NCI-H1092 treated with DMSO at 0.1 percent for 48 hours (cell line): ENCODE measurements at regions not wholly inside any gene's neighbourhood (a gene's known extent, or its start where the extent isn't known, plus 50 kb on each side); places are given as distances from the start of the nearest gene placed in this dataset.

Source experiments
- DNase-seq: peaks from one replicate; lab custom pipeline; 2025; lab: John Stamatoyannopoulos, UW

GRCh38 chr11:116532066-116532465 lies 240.7 kb downstream of the BUD13 start:
- no peak for DNase-seq

DNA sequence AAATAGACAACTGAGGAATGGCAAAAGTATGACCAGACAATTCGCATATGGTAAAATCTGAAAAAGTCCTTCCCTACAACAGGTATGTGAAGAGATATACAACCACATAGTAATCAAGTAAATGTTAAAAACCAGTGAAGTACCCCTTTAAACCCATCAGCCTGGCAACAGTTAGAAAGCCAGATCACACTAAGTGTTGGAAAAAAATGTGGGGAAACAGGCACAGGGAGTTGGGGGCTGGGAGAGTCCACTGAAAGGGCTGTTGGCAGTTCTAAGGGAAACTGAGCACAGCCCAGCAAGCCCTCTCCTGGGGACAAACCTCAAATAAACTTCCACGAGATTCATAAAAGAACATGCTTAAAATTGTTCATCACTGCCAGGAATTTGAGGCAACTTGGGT lies 242.1 kb downstream of the BUD13 start:
- DNase-seq = no peak

GRCh38 chr11:116529271-116529670 lies 243.5 kb downstream of the BUD13 start:
- DNase-seq = no peak

GRCh38 chr11:116527180-116527991 lies 245.4 kb downstream of the BUD13 start:
- DNase-seq = no peak

- no peak for DNase-seq
These were observed 246.8 kb downstream of the BUD13 start for GRCh38 chr11:116525961-116526495.

- DNase-seq = no peak
These were observed 253.3 kb downstream of the BUD13 start for GRCh38 chr11:116519499-116519898.

DNA sequence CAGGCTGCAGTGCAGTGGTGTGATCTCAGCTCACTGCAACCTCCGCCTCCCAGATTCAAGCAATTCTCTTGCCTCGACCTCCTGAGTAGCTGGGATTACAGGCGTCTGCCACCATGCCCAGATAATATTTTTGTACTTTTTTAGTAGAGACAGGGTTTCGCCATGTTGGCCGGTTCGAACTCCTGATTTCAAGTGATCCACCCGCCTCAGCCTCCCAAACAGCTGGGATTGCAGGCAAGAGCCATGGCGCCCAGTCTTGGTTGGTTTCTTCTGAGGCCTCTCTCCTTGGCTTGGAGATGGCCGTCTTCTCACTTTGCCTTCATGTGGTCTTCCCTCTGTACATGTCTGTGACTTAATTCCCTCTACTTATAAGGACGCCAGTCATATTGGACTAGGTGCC lies 254.6 kb downstream of the BUD13 start:
- DNase-seq = no peak

DNA sequence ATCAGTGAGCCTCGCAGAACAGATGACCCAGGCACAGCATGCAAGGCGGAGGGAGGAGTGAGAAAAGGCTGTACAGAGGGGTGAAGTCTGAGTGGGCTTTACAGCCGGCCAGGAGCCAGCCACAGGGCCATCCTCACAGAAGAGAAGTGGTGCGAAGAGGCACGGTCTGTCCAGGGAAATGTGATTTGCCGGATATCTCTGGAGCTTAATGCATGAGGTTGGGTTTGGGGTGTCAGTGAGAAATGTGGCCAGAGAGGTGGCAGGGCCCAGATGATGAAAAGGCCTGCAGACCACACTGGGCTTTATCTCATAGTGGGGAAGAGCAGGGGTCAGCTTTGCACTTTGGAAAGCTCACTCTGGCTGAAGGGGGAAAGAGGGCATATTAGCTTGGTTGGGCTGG lies 255.2 kb downstream of the BUD13 start:
- DNase-seq = no peak

DNA sequence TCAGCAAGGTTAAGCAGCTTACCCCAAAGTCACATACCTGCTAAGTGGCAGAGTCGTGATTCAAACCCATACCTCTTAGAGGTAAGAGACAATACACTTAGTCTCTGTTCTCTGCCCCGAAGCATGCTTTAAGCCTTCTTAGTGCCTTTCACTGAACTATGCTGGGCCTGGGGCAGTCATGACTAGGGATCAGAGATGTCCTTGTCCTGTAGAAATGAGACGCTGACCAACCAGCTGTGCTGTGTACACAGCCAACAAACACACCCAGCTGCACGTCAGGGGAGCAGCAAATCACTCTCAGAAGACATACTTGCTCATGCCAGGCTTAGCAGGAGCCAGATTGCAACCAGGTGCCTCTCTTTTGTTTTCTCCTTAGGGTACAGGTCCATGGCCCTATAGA lies 255.7 kb downstream of the BUD13 start:
- DNase-seq = peak; percentile 54

DNA sequence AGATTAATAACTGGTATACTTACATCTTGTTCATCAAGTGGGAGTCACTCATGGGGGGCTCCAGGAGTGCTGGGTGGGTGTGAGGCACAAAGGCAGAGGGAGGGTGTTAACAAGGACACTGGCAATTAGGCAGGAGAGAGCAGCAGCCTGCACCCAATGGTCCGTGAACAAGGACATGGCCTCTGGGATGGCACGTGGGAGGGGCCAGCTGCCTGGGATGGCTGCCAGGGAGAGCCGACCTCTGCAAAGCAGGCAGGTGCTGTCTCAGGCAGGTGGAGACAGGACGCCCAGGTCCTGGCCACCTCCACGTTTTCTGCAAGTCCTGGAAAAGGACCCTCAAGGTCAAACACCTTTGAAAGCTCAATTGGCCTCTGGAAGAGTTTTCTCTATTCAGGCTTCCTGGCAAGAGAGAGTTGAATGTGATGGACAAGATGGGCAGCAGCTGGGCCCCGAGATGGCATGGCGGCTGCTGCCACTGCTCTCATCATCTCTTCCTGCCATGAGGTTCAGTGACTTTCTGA lies 257.1 kb downstream of the BUD13 start:
- peak; percentile 95 for DNase-seq

DNA sequence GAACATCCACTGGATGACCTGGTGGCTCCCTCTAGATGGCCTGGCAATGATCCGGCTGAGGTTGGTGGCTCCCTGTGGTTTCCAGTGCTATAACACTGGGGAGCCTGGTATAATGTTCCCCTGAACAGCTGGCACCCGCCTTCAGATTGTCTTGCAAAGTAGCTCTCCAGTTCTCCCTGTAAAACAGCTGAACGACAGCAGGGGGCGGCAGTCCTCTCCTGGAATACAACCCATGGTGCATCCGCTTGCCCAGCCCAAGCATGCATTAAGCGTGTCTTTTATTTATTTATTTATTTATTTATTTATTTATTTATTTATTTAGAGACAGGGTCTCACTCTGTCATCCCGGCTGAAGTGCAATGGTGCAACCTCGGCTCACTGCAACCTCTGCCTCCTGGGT lies 258.9 kb downstream of the BUD13 start:
- no peak for DNase-seq

- DNase-seq = no peak
These were observed 259.4 kb downstream of the BUD13 start for GRCh38 chr11:116513278-116513823.

GRCh38 chr11:116512841-116513240 lies 259.9 kb downstream of the BUD13 start:
- DNase-seq = no peak

DNA sequence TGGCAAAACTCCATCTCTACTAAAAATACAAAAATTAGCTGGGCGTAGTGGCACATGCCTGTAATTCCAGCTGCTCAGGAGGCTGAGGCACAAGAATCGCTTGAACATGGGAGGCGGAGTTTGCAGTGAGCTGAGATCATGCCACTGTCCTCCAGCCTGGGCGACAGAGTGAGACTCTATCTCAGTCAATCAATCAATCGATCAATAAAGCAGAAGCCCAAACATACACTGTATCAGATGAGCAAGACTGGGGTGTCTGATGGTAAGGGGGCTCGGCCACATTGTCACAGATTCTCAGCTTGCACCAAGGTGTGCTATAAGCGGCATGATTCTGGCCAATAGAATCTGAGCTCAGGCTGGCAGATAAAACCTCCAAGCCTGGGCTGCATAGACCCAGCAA lies 261.1 kb downstream of the BUD13 start:
- no peak for DNase-seq

DNA sequence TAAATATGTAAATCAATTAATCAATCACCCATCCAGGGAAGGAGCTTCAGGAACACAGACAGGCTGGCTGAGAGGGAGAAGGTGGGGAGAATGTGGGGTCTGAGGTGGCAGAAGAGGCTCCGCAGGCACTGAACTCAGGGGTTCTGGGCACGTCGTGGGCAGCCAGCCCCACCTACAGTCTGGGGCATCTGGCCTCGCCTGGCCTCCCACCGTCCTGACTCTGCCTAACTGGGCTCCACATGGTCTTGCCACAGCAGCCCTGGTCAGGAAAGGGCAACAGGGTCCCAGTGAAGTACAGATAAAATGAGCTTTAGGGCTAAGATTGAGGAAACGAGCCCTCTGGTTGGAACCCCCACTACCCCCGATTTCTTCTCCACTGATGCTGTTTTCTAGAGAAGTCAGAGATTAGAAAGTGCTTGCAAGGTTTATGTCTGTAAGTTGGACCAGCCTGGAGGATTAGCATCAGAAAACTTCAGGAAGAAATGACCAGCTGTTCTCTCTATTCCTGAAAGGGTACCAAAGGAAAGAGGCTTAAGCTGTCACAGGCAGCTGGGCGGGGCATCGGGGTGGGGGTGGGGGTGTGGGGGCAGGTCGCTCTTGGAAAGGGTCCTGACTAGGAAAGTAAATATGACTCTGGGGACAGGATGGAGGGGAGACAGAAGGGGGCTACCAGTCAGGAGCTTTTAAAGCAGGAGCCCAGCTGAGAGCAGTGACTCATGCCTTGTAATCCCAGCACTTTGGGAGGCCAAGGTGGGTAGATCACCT lies 261.7 kb downstream of the BUD13 start:
- no peak for DNase-seq

DNA sequence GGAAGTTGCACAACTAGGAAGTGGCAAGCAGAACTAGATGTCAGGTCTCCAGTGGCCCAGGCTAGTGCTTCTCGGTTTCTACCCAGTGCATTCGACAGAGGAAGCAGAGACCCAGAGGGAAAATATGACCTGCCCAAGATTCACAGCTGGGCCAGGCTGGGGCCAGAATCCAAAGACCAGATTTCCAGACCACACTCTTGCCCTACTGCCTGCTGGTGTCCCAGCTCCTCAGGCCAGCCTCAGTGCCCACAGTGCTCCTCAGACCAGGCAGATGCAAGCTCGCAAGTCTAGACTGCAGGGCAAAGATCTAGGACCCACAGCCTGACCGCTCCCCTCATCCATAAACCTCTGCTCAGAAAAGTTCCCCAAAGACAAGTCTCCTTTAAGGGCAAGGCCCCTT lies 262.6 kb downstream of the BUD13 start:
- no peak for DNase-seq

DNA sequence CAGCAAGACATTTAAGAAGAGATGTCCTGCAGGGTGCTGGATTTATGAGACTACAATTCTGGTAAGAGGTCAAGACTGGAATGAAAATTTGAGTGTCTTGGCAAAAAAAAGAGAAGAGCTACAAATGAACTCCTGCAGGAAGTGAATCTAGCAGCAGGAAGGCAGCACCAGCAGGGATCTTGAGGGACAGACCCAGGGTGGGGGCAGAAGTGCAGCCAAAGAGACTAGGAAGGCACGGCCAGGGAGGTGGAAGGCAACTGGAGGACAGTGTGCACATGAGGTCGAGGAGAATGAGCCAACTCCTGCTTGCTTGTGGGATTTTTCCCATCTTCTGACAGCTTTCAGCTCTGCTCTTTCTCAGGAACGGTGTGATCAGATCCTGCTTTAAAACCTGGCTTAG lies 263.2 kb downstream of the BUD13 start:
- DNase-seq = no peak

GRCh38 chr11:116507849-116508695 lies 264.7 kb downstream of the BUD13 start:
- DNase-seq = no peak

DNA sequence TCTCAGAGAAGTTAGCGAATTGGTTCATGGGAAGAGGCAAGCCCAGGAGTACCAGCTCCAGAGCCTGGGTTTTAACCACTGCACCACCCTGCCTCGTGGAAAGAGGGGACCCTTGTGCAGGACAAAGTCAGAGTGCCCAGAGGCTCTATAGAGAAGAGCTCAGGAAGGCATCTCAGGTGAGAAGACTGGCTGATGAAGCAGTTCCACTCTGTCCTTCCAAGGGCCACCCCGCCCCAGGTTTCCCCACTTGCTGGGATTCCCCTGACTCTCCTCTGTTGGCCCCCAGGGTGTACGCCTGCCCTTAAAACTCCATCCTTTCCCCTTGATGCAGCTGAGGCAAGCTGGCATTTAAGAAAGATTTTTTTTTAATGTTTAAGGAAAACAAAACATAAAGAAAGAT lies 265.8 kb downstream of the BUD13 start:
- no peak for DNase-seq

DNA sequence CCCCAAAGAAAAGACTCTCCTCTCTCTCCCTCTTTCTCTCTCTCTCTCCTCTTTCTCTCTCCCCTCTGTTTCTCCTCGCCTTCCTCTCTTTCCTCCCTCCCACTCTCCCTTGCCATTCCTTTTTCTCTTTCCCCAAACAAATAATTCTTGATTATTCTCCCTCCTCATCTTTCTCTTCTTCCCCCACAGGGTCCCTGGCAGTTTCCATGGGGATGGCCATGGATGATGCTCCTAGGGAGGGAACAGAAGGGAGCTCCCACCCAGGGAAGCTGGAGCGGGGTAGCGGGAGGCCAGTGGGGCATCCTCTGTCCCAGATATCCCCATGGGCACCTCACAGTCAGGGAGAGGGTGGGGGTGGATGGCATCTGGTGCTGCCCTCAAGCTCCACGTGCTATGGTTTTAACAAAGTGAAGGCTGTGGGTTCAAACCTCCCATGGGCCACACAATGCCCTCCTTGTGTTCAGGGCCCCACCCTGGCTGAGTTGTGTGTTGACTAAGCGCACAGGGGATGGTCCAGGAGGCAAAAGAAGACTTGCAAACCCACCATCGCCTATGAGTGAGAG lies 266.4 kb downstream of the BUD13 start:
- DNase-seq = no peak
